Kidney (tissue), 13 donors: ENCODE measurements at regions not wholly inside any gene's neighbourhood (a gene's known extent, or its start where the extent isn't known, plus 50 kb on each side); places are given as distances from the start of the nearest gene placed in this dataset.

Experiments used
- DNase-seq, 5 donors: peaks; one replicate each; pipeline ENCODE4 v3.0.0-alpha.2; 2013 to 2020
- FAIRE-seq: peaks from 2 replicates; lab custom pipeline; 2012; peaks lifted over from hg19 to GRCh38; lab: Jason Lieb, UNC
- H3K27ac ChIP-seq, 2 donors: one replicate each; pipeline ENCODE4 v1.7.0; 2013; ENCODE audit warnings: low read depth in 2 of 2, low read length in 2 of 2, inconsistent platforms in 1 of 2
- H3K27me3 ChIP-seq: one replicate; pipeline ENCODE4 v1.7.1; 2013; ENCODE audit warnings: low read length, inconsistent platforms; ENCODE audit not compliant: control insufficient read depth, insufficient read depth
- H3K36me3 ChIP-seq, 3 donors: one replicate each; pipeline versions ENCODE4 v1.7.0 to v1.7.1; 2013; ENCODE audit warnings: low read length in 3 of 3, control low read depth in 1 of 3, inconsistent platforms in 1 of 3; ENCODE audit not compliant: insufficient read depth in 3 of 3, control insufficient read depth in 2 of 3
- H3K4me1 ChIP-seq, 3 donors: one replicate each; pipeline versions ENCODE4 v1.7.0 to v1.7.1; 2013; ENCODE audit warnings: low read length in 3 of 3, inconsistent platforms in 1 of 3, low read depth in 1 of 3; ENCODE audit not compliant: control insufficient read depth in 2 of 3, insufficient read depth in 2 of 3
- H3K4me3 ChIP-seq, 3 donors: one replicate each; pipeline versions ENCODE4 v1.7.0 to v1.8.1; 2013; ENCODE audit warnings: low read length in 3 of 3, control low read depth in 1 of 3, inconsistent platforms in 1 of 3
- H3K9ac ChIP-seq, 3 donors: one replicate each; pipeline versions ENCODE4 v1.7.0 to v1.7.1; 2013; ENCODE audit warnings: low read length in 3 of 3, control low read depth in 1 of 3, inconsistent platforms in 1 of 3
- H3K9me3 ChIP-seq, 3 donors: one replicate each; pipeline versions ENCODE4 v1.7.0 to v1.7.1; 2013; ENCODE audit warnings: low read length in 3 of 3, control low read depth in 1 of 3, inconsistent platforms in 1 of 3; ENCODE audit not compliant: control insufficient read depth in 2 of 3, insufficient read depth in 1 of 3
- intact Hi-C: fragments of 100-400 bp; cut with DNase I; formaldehyde crosslinking; loops from one replicate; pipeline ENCODE4 v1.11.1; 2022
- TF ChIP-seq, protein P1 (sequence below): IDR thresholded peaks from 3 replicates; pipeline ENCODE4 v1.5.1; 2012; ENCODE audit warnings: mild to moderate bottlenecking, moderate library complexity, borderline replicate concordance; ENCODE audit not compliant: insufficient read depth; ENCODE audit errors: extremely low read depth
- donor health status: control.
- donor health status: control.
- donor health status: control.
- donor health status: control.
- donor health status: control.
- donor health status: DM: yes; HTN: yes; CAD: no.
- donor health status: Normal renal cell carcinoma (clear cell type).

GRCh38 chr22:49158741-49159564, 668.7 kb downstream of the BRD1 start:
- H3K36me3 ChIP-seq = no peaks in the 10 kb centered on the region
- intact Hi-C loops = no loop called here
- H3K27me3 ChIP-seq = no peaks in the 10 kb centered on the region
- TF ChIP-seq, protein P1, sequence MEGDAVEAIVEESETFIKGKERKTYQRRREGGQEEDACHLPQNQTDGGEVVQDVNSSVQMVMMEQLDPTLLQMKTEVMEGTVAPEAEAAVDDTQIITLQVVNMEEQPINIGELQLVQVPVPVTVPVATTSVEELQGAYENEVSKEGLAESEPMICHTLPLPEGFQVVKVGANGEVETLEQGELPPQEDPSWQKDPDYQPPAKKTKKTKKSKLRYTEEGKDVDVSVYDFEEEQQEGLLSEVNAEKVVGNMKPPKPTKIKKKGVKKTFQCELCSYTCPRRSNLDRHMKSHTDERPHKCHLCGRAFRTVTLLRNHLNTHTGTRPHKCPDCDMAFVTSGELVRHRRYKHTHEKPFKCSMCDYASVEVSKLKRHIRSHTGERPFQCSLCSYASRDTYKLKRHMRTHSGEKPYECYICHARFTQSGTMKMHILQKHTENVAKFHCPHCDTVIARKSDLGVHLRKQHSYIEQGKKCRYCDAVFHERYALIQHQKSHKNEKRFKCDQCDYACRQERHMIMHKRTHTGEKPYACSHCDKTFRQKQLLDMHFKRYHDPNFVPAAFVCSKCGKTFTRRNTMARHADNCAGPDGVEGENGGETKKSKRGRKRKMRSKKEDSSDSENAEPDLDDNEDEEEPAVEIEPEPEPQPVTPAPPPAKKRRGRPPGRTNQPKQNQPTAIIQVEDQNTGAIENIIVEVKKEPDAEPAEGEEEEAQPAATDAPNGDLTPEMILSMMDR = no peak
- DNase-seq (peak in 1 of 5 donors; percentile 65), FAIRE-seq (no peak)
- no peak overlapping the region for H3K27ac ChIP-seq
- H3K9ac ChIP-seq = no peak overlapping the region
- no peak overlapping the region for H3K4me3 ChIP-seq
- no peaks in the 10 kb centered on the region for H3K4me1 ChIP-seq
- no peaks in the 10 kb centered on the region for H3K9me3 ChIP-seq

GRCh38 chr22:49157529-49158339, 669.9 kb downstream of the BRD1 start:
- DNase-seq (peak in 1 of 5 donors; percentile 38), FAIRE-seq (no peak)
- no peaks in the 10 kb centered on the region for H3K4me1 ChIP-seq
- H3K4me3 ChIP-seq = no peak overlapping the region
- no peaks in the 10 kb centered on the region for H3K9me3 ChIP-seq
- TF ChIP-seq, protein P1 = no peak
- no peak overlapping the region for H3K9ac ChIP-seq
- no peaks in the 10 kb centered on the region for H3K27me3 ChIP-seq
- intact Hi-C loops = no loop called here
- no peak overlapping the region for H3K27ac ChIP-seq
- H3K36me3 ChIP-seq = no peaks in the 10 kb centered on the region

DNA sequence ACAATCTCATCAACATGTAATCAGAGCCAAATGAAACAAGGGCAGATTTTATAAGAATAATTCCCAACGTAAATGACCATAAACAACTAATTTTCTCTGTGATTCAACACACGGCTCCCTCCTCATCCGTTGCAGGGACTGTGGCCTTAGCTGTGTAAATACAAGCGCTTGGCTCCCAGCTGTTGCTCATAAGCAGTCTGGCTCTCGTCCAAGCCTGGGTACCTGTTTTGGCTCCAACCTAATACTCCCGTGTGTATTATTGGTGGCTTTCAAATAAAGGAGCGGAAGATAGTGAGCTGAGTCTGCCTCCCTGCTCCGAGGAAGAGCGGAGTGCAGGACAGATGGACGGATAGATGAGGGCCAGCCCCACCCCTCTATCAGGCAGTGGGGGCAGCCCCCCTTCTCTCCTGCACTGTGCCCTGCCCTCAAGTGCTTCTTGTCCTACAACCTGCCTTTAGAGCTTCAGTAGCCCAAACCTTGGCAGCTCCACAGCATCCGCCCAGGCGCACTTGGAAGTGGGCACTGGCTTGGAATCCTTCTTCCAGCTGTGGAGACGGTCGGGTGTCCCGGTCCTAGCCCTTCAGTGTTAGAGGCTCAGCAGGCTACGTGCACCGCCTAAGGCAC, 670.9 kb downstream of the BRD1 start:
- no peaks in the 10 kb centered on the region for H3K4me1 ChIP-seq
- H3K4me3 ChIP-seq = no peak overlapping the region
- TF ChIP-seq, protein P1 = no peak
- no peaks in the 10 kb centered on the region for H3K36me3 ChIP-seq
- H3K27ac ChIP-seq = no peak overlapping the region
- H3K27me3 ChIP-seq = no peaks in the 10 kb centered on the region
- FAIRE-seq (no peak), DNase-seq (peak in 2 of 5 donors; percentile 39 to 58)
- H3K9ac ChIP-seq = no peak overlapping the region
- intact Hi-C loops = no loop called here
- H3K9me3 ChIP-seq = no peaks in the 10 kb centered on the region
